H9 (cell line): ENCODE measurements at regions not wholly inside any gene's neighbourhood (a gene's known extent, or its start where the extent isn't known, plus 50 kb on each side); places are given as distances from the start of the nearest gene placed in this dataset.

ENCODE experiments used
- DNase-seq: peaks from one replicate; pipeline ENCODE4 v3.0.0-alpha.2; 2017
- H2AFZ ChIP-seq: one replicate; pipeline ENCODE4 v1.6.1; 2013; ENCODE audit warnings: mild to moderate bottlenecking, low read length, control low read depth, moderate library complexity
- H2AK5ac ChIP-seq: 2 replicates; pipeline ENCODE4 v1.6.1; 2013; ENCODE audit warnings: low read length, control low read depth, mixed read lengths; ENCODE audit not compliant: insufficient read length
- H2BK120ac ChIP-seq: one replicate; pipeline ENCODE4 v1.6.1; 2013; ENCODE audit warnings: low read depth, mild to moderate bottlenecking, low read length, control low read depth, inconsistent platforms; ENCODE audit not compliant: poor library complexity, severe bottlenecking
- H2BK12ac ChIP-seq: 2 replicates; pipeline ENCODE4 v1.6.1; 2013; ENCODE audit warnings: low read length, control low read depth, mixed read lengths, low read depth; ENCODE audit not compliant: insufficient read length
- H2BK15ac ChIP-seq: 2 replicates; pipeline ENCODE4 v1.6.1; 2013; ENCODE audit warnings: low read depth, low read length, control low read depth
- H2BK20ac ChIP-seq: one replicate; pipeline ENCODE4 v1.6.1; 2013; ENCODE audit warnings: low read depth, mild to moderate bottlenecking, low read length, control low read depth, inconsistent platforms; ENCODE audit not compliant: poor library complexity, severe bottlenecking
- H2BK5ac ChIP-seq: 2 replicates; pipeline ENCODE4 v1.6.1; 2013; ENCODE audit warnings: low read length, control low read depth, mixed read lengths; ENCODE audit not compliant: insufficient read length
- H3K14ac ChIP-seq: 2 replicates; pipeline ENCODE4 v1.6.1; 2013; ENCODE audit warnings: low read length, control low read depth; ENCODE audit not compliant: insufficient read depth
- H3K18ac ChIP-seq: 2 replicates; pipeline ENCODE4 v1.6.1; 2013; ENCODE audit warnings: low read depth, mild to moderate bottlenecking, mixed read lengths, low read length, control low read depth; ENCODE audit not compliant: insufficient read length
- H3K23ac ChIP-seq: 2 replicates; pipeline ENCODE4 v1.6.1; 2013; ENCODE audit warnings: low read length, control low read depth, mixed read lengths, low read depth; ENCODE audit not compliant: insufficient read length
- H3K23me2 ChIP-seq: 2 replicates; pipeline ENCODE4 v1.6.1; 2013; ENCODE audit warnings: low read depth, mild to moderate bottlenecking, mixed read lengths, low read length, control low read depth; ENCODE audit not compliant: insufficient read length, poor library complexity, severe bottlenecking
- H3K27ac ChIP-seq: 2 replicates; pipeline ENCODE4 v1.5.1; 2013; ENCODE audit warnings: low read length, control low read depth, mixed read lengths, low read depth; ENCODE audit not compliant: insufficient read length
- H3K27me3 ChIP-seq: 2 replicates; pipeline ENCODE4 v1.6.1; 2013; ENCODE audit warnings: low read length, control low read depth, inconsistent platforms; ENCODE audit not compliant: insufficient read depth
- H3K4ac ChIP-seq: 2 replicates; pipeline ENCODE4 v1.6.1; 2013; ENCODE audit warnings: low read depth, mild to moderate bottlenecking, control low read depth, inconsistent platforms, low read length, moderate library complexity
- H3K4me1 ChIP-seq: 2 replicates; pipeline ENCODE4 v1.6.1; 2013; ENCODE audit warnings: low read length, control low read depth, inconsistent platforms; ENCODE audit not compliant: insufficient read depth
- H3K4me2 ChIP-seq: 2 replicates; pipeline ENCODE4 v1.6.1; 2013; ENCODE audit warnings: low read length, control low read depth, mixed read lengths; ENCODE audit not compliant: insufficient read length, insufficient read depth
- H3K56ac ChIP-seq: 2 replicates; pipeline ENCODE4 v1.6.1; 2013; ENCODE audit warnings: low read depth, mild to moderate bottlenecking, mixed read lengths, low read length, control low read depth; ENCODE audit not compliant: insufficient read length
- H3K79me1 ChIP-seq: 2 replicates; pipeline ENCODE4 v1.6.1; 2013; ENCODE audit warnings: low read depth, mild to moderate bottlenecking, moderate library complexity, low read length, control low read depth, inconsistent platforms; ENCODE audit not compliant: insufficient read depth, poor library complexity, severe bottlenecking
- H3K79me2 ChIP-seq: 2 replicates; pipeline ENCODE4 v1.6.1; 2013; ENCODE audit warnings: low read length, control low read depth, inconsistent platforms; ENCODE audit not compliant: insufficient read depth
- H3K9ac ChIP-seq: 2 replicates; pipeline ENCODE4 v1.6.1; 2013; ENCODE audit warnings: low read length, control low read depth, mixed read lengths; ENCODE audit not compliant: insufficient read length; ENCODE audit errors: extremely low read depth
- H3K9me3 ChIP-seq: one replicate; pipeline ENCODE4 v1.6.1; 2013; ENCODE audit warnings: low read depth, low read length, inconsistent platforms; ENCODE audit not compliant: control insufficient read depth
- H3T11ph ChIP-seq: one replicate; pipeline ENCODE4 v1.6.1; 2013; ENCODE audit warnings: mild to moderate bottlenecking, low read length, control low read depth, inconsistent platforms
- H4K20me1 ChIP-seq: one replicate; pipeline ENCODE4 v1.6.1; 2013; ENCODE audit not compliant: control insufficient read depth, insufficient read length, insufficient read depth
- H4K5ac ChIP-seq: 2 replicates; pipeline ENCODE4 v1.6.1; 2013; ENCODE audit warnings: low read depth, mild to moderate bottlenecking, mixed read lengths, low read length, control low read depth; ENCODE audit not compliant: insufficient read length
- H4K8ac ChIP-seq: replicated peaks from 2 replicates; pipeline ENCODE4 v1.6.1; 2013; ENCODE audit warnings: low read length, control low read depth, mixed read lengths, low read depth; ENCODE audit not compliant: insufficient read length
- H4K91ac ChIP-seq: 2 replicates; pipeline ENCODE4 v1.6.1; 2013; ENCODE audit warnings: low read depth, mild to moderate bottlenecking, moderate library complexity, mixed read lengths, low read length, control low read depth; ENCODE audit not compliant: insufficient read length
- H3K27ac Mint-ChIP-seq, 3 experiments: 2 replicates in 2 of 3; 3 replicates in 1 of 3; pipeline ENCODE4 v1.8.0; 2020 to 2021; ENCODE audit warnings: mixed read lengths in 3 of 3, mild to moderate bottlenecking in 1 of 3, moderate library complexity in 1 of 3
- H3K27me3 Mint-ChIP-seq: 2 replicates; pipeline ENCODE4 v1.8.0; 2021; ENCODE audit warnings: low read depth, mild to moderate bottlenecking, moderate library complexity, mixed read lengths
- H3K36me3 Mint-ChIP-seq, 3 experiments: 2 replicates in 2 of 3; 3 replicates in 1 of 3; pipeline ENCODE4 v1.8.0; 2020 to 2021; ENCODE audit warnings: low read depth in 3 of 3, mixed read lengths in 3 of 3; ENCODE audit not compliant: insufficient read depth in 1 of 3
- H3K4me1 Mint-ChIP-seq, 2 experiments: 2 replicates each; pipeline ENCODE4 v1.8.0; 2020; ENCODE audit warnings: mixed read lengths in 2 of 2
- H3K4me3 Mint-ChIP-seq, 2 experiments: 2 replicates in 1 of 2; 3 replicates in 1 of 2; pipeline ENCODE4 v1.8.0; 2020 to 2021; ENCODE audit warnings: mild to moderate bottlenecking in 2 of 2, mixed read lengths in 2 of 2, moderate library complexity in 1 of 2
- H3K9me3 Mint-ChIP-seq, 2 experiments: 2 replicates in 1 of 2; 3 replicates in 1 of 2; pipeline ENCODE4 v1.8.0; 2020; ENCODE audit warnings: mild to moderate bottlenecking in 2 of 2, mixed read lengths in 2 of 2, moderate library complexity in 1 of 2
- CTCF ChIP-seq: fragments of 200-600 bp; sonication (generic); conservative IDR thresholded peaks from 3 replicates; pipeline ENCODE4 v1.8.0; 2021; ENCODE audit warnings: antibody characterized with exemption, mild to moderate bottlenecking
- WGBS: extraction: QIAGEN DNeasy Blood & Tissue Kit; methylation state at CpG from one replicate; pipeline ENCODE4 v1.1.7; 2013; ENCODE audit warnings: missing lambda C conversion rate, low lambda C conversion rate, mixed read lengths; ENCODE audit not compliant: insufficient read length; ENCODE audit errors: extremely low coverage; 5-methylcytosine and 5-hydroxymethylcytosine counted together

- Histone ChIP-seq H3K23ac (peak overlapping the region; percentile 8), H3K4ac (no peak overlapping the region), H3K56ac (no peak overlapping the region), H2BK5ac (no peak overlapping the region), H3K14ac (no peak overlapping the region), H3T11ph (no peak overlapping the region), H4K91ac (no peak overlapping the region), H2BK120ac (no peak overlapping the region), H3K4me1 (no peaks in the 10 kb centered on the region), H2BK15ac (no peak overlapping the region), H3K27me3 (no peaks in the 10 kb centered on the region), H2AK5ac (no peak overlapping the region), H4K5ac (no peak overlapping the region), H3K9ac (no peak overlapping the region), H3K27ac (no peak overlapping the region), H2BK12ac (no peak overlapping the region), H2AFZ (no peak overlapping the region), H3K4me2 (no peak overlapping the region), H3K79me1 (no peaks in the 10 kb centered on the region), H3K9me3 (no peaks in the 10 kb centered on the region), H3K23me2 (no peaks in the 10 kb centered on the region), H4K20me1 (no peaks in the 10 kb centered on the region), H3K18ac (no peak overlapping the region), H3K79me2 (no peaks in the 10 kb centered on the region), H4K8ac (no peak overlapping the region), H2BK20ac (no peak overlapping the region)
- DNase-seq: no peak
- H3K27ac Mint-ChIP-seq: no peak overlapping the region
- WGBS: no CpG with 5 or more reads among the region's 6 CpGs
- H3K4me3 Mint-ChIP-seq: no peak overlapping the region
- H3K9me3 Mint-ChIP-seq: no peaks in the 10 kb centered on the region
- H3K27me3 Mint-ChIP-seq: no peaks in the 10 kb centered on the region; the same call in 1 of the 2 replicates
- no peaks in the 10 kb centered on the region for H3K36me3 Mint-ChIP-seq
- peaks cover 0 to 2% of the 10 kb centered on the region in 2 experiments; a peak in 1 of 4 replicates for H3K4me1 Mint-ChIP-seq
- TF ChIP-seq CTCF: no peak
Measured at GRCh38 chr3:56886314-56886713, 84.6 kb upstream of the ARHGEF3 start.
